ENCODE measurements at regions not wholly inside any gene's neighbourhood (a gene's known extent, or its start where the extent isn't known, plus 50 kb on each side); places are given as distances from the start of the nearest gene placed in this dataset.

GRCh38 chr12:41935911-41936310 is 208.8 kb downstream of the GXYLT1 start:
- TF ChIP-seq CTCF (conservative IDR thresholded peaks at IDR 0.05; ENCODE audit: low read length) (no peak), EZH2phosphoT487 (IDR thresholded peaks at IDR 0.05; ENCODE audit: borderline replicate concordance) (no peak)
- no peaks in the 10 kb centered on the region for H4K20me1 ChIP-seq (ENCODE audit: insufficient read depth, low read length, poor library complexity, severe bottlenecking)
- no peak overlapping the region for H2AFZ ChIP-seq (ENCODE audit: low read length)
- H3K27me3 ChIP-seq (ENCODE audit: insufficient read depth, low read length, poor library complexity, severe bottlenecking) = no peaks in the 10 kb centered on the region
- H3K4me3 ChIP-seq (ENCODE audit: low read length, poor library complexity, severe bottlenecking) = no peak overlapping the region
- H3K4me2 ChIP-seq (ENCODE audit: low read depth, low read length, poor library complexity, severe bottlenecking) = no peak overlapping the region
- H3K4me1 ChIP-seq (ENCODE audit: insufficient read depth, low read length, poor library complexity, severe bottlenecking) = no peaks in the 10 kb centered on the region
- no peaks in the 10 kb centered on the region for H3K9me3 ChIP-seq (ENCODE audit: insufficient read depth, low read depth, low read length)
- no peaks in the 10 kb centered on the region for H3K79me2 ChIP-seq (ENCODE audit: insufficient read depth, low read length)
- H3K36me3 ChIP-seq (ENCODE audit: insufficient read depth, low read length) = no peaks in the 10 kb centered on the region
- H3K9ac ChIP-seq (ENCODE audit: low read depth, low read length, poor library complexity, severe bottlenecking) = no peak overlapping the region
- H3F3A ChIP-seq (ENCODE audit: low read depth) = no peaks in the 10 kb centered on the region
- no peaks in the 10 kb centered on the region for H3K9me2 ChIP-seq (replicated peaks; ENCODE audit: low read depth, low read length)

DNA sequence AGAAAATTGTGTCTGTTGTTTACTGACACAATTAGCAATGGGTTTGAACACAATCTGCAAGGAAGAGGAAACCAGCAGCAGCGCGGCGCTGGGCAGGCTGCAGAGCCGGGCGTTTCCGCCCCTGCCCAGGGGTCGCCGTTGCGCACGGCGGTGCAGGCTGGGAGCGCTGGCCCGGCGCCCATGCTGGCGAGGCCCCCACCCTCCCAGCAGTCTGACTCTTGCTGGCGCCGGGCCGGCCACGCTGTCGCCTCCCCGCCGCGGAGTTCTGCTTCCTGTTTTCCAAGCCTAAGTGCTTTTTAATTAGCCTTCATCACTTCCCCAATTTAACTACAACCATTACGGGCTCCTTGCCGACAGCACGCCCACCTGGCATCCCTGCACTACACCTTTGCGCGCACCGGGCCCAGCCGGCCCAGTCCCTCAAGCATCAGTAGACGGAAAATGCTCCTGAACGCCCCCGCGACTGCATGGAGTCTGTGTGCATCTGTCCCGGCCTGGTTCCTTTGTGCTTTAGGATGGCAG is 212.1 kb downstream of the GXYLT1 start:
- no peaks in the 10 kb centered on the region for H3K79me2 ChIP-seq (ENCODE audit: insufficient read depth, low read length)
- H3K4me3 ChIP-seq (ENCODE audit: low read length, poor library complexity, severe bottlenecking) = peak overlapping the region; percentile 41
- no peaks in the 10 kb centered on the region for H3K27me3 ChIP-seq (ENCODE audit: insufficient read depth, low read length, poor library complexity, severe bottlenecking)
- H3K4me1 ChIP-seq (ENCODE audit: insufficient read depth, low read length, poor library complexity, severe bottlenecking) = no peaks in the 10 kb centered on the region
- H3K9ac ChIP-seq (ENCODE audit: low read depth, low read length, poor library complexity, severe bottlenecking) = no peak overlapping the region
- H4K20me1 ChIP-seq (ENCODE audit: insufficient read depth, low read length, poor library complexity, severe bottlenecking) = no peaks in the 10 kb centered on the region
- H3K9me2 ChIP-seq (replicated peaks; ENCODE audit: low read depth, low read length) = no peaks in the 10 kb centered on the region
- no peaks in the 10 kb centered on the region for H3F3A ChIP-seq (ENCODE audit: low read depth)
- H3K9me3 ChIP-seq (ENCODE audit: insufficient read depth, low read depth, low read length) = no peaks in the 10 kb centered on the region
- peak overlapping the region; percentile 19 for H3K4me2 ChIP-seq (ENCODE audit: low read depth, low read length, poor library complexity, severe bottlenecking)
- TF ChIP-seq CTCF (conservative IDR thresholded peaks at IDR 0.05; ENCODE audit: low read length) = no peak
- TF ChIP-seq EZH2phosphoT487 (IDR thresholded peaks at IDR 0.05; ENCODE audit: borderline replicate concordance) = no peak
- no peaks in the 10 kb centered on the region for H3K36me3 ChIP-seq (ENCODE audit: insufficient read depth, low read length)
- peak overlapping the region; percentile 74 for H2AFZ ChIP-seq (ENCODE audit: low read length)

- H3K36me3 ChIP-seq (ENCODE audit: insufficient read depth, low read length) = no peaks in the 10 kb centered on the region
- no peaks in the 10 kb centered on the region for H3K4me1 ChIP-seq (ENCODE audit: insufficient read depth, low read length, poor library complexity, severe bottlenecking)
- H2AFZ ChIP-seq (ENCODE audit: low read length) = peak overlapping the region; percentile 80
- no peaks in the 10 kb centered on the region for H3K27me3 ChIP-seq (ENCODE audit: insufficient read depth, low read length, poor library complexity, severe bottlenecking)
- no peaks in the 10 kb centered on the region for H3F3A ChIP-seq (ENCODE audit: low read depth)
- H3K9ac ChIP-seq (ENCODE audit: low read depth, low read length, poor library complexity, severe bottlenecking) = no peak overlapping the region
- H3K79me2 ChIP-seq (ENCODE audit: insufficient read depth, low read length) = no peaks in the 10 kb centered on the region
- TF ChIP-seq EZH2phosphoT487 (IDR thresholded peaks at IDR 0.05; ENCODE audit: borderline replicate concordance) = no peak
- TF ChIP-seq CTCF (conservative IDR thresholded peaks at IDR 0.05; ENCODE audit: low read length) = no peak
- no peaks in the 10 kb centered on the region for H3K9me3 ChIP-seq (ENCODE audit: insufficient read depth, low read depth, low read length)
- peak overlapping the region; percentile 46 for H3K4me3 ChIP-seq (ENCODE audit: low read length, poor library complexity, severe bottlenecking)
- peak overlapping the region; percentile 53 for H3K4me2 ChIP-seq (ENCODE audit: low read depth, low read length, poor library complexity, severe bottlenecking)
- no peaks in the 10 kb centered on the region for H4K20me1 ChIP-seq (ENCODE audit: insufficient read depth, low read length, poor library complexity, severe bottlenecking)
- H3K9me2 ChIP-seq (replicated peaks; ENCODE audit: low read depth, low read length) = no peaks in the 10 kb centered on the region
These were observed 213.7 kb downstream of the GXYLT1 start for GRCh38 chr12:41930866-41931437.

Data from Loucy (cell line).